T follicular helper cell (primary cell): ENCODE measurements at regions not wholly inside any gene's neighbourhood (a gene's known extent, or its start where the extent isn't known, plus 50 kb on each side); places are given as distances from the start of the nearest gene placed in this dataset.

ENCODE experiments used
- DNase-seq: peaks from one replicate; pipeline ENCODE4 v3.0.0-alpha.2; 2020; ENCODE audit warnings: low read depth

DNA sequence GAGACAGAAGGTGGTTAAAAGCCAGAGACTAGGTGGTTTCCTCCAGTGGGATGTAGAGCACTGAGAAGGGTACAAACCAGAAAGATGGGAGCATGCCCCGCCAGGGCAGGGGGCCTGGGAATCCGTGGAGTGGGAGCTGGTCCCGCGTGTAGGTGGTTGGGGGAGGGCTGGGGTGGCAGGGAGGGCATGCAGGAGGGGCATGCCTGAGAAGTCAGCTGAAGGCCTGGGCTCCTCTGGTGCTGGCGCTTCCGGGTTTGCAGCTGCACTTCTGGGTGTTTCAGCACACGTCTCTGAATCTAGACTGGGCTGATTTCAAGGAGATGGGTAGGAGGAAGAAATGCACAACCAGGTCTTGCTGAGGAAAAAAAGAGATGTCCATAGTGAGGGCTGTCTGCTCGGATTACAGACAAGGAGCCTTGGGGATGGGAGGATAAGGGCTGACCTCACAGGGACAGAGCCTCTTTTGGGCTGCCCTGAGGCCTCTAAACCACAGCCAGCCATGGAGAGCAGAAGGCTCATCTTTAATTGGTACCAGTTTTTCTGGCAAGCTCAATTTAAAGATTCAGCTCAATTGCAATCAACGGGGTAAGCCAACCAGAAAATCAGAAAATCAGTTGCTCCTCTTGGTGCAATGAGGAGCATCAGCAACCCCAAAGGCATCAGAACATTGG, 151.9 kb downstream of the FAM43A start:
- no peak for DNase-seq

DNA sequence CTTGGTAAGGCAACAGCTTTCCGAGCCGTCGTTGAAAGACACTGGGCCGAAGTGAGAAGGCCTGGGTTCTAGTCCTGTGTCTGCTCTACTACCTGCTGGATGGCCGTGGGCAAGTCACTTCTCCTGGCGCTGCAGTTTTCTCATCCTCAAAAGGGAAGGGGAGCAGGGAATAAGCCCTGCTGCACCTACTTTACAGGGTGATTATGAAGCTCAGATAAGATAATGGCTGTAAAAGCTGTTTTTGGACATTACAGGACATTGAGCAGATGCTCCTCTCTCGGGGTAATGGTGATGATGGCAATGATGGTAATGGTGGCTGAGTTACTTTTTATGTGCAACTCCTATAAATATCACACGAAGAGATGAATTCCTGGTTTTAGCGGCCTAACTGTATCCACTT, 152.6 kb downstream of the FAM43A start:
- DNase-seq: no peak

DNA sequence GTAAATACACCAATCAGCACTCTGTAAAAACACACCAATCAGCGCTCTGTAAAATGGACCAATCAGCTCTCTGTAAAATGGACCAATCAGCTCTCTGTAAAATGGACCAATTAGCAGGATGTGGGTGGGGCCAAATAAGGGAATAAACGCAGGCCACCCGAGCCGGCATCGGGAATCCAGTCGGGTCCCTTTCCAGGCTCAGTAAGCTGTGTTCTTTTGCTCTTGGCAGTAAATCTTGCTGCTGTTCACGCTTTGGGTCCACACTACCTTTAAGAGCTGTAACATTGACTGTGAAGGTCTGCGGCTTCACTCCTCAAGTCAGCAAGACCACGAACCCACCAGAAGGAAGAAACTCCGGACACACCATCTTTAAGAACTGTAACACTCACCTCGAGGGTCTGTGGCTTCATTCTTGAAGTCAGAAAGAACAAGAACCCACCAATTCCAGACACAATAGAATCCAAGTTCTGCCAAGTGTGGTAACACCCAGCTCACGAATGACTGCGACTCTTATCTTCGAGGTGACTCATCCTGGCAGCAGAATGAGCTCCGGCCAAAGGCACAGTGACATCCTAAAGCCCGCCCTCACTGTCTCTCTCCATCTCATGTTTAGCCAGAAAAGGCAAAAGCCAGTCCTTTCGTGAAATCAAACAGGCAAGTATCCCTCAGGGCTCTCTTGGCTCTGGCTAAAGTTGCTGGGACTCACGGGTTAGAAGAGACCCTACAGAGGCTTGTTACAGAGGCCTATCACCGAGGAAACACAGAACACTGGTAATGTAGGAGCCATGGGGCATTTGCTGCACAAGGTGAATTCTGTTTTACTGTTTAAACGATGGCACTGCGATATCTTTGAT, 155.2 kb downstream of the FAM43A start:
- no peak for DNase-seq

GRCh38 chr3:194841515-194841841, 155.8 kb downstream of the FAM43A start:
- no peak for DNase-seq

DNA sequence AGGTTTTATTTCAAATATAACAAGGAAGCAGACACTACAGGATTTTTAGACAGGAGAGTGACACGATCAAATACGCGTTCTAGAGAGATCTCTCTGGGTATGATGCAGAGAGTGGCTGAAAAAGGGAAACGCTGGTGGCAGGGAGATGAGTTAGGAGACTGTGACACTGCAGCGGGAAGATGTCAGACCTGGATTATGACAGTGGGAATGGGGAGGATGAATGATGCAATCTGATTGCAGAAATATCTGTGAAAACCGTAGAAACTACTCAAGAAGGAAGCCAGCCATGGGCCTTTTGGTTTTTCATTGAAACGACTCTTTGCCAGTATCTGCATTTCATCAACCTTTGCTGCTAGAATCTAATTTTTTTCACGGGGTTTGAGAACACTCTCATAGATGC, 157.9 kb downstream of the FAM43A start:
- DNase-seq: no peak

DNA sequence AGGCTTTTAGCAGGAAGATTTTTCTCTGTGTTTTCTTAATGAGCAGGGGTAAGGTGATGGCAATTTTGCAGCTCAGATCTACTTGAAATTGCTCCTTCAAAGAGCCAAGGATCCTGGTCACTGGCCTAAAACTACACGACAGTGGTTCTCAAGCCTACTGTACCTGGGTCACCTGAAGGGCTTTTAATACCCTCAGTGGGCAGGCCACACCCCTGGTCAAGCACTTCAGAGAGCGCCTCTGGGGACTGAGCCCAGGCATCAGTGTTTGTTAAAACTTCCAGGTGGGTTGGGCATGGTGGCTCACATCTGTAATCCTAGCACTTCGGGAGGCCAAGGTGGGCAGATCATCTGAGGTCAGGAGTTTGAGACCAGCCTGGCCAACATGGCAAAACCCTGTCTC, 158.4 kb downstream of the FAM43A start:
- DNase-seq: no peak

DNA sequence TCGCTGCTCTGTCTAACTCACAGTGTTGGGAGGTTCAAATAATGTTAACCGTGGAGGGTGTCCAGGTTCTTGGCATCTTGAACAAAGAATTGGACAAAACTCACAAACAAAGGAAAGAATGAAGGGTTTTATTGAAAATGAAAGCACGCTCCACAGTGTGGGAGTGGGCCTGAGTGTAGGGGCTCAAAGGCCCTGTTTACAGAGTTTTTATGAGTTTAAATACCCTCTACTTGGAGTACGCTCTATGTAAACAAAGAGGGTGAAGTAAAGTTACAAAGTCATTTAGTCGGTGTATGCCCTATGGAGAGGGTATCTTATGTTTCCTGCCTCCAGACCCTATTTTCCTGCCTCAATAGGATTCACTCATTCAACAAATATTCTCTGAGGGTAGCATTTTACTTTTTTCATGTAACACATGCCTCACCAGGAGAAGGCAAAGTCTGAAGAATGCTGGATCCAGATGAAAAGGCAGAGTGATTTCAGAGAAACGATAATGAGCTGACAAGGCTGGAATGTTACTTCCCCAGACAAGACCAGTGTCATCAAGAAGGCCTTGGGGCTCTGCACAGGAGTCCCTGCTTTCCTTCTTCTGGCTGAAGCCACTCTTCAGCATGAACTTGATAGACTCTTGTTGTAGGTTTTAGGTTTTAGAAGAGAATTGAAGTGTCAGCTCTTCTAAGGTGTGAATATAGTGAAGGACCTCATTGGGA, 163.6 kb downstream of the FAM43A start:
- DNase-seq: no peak

GRCh38 chr3:194851254-194851653, 165.6 kb downstream of the FAM43A start:
- DNase-seq: no peak

DNA sequence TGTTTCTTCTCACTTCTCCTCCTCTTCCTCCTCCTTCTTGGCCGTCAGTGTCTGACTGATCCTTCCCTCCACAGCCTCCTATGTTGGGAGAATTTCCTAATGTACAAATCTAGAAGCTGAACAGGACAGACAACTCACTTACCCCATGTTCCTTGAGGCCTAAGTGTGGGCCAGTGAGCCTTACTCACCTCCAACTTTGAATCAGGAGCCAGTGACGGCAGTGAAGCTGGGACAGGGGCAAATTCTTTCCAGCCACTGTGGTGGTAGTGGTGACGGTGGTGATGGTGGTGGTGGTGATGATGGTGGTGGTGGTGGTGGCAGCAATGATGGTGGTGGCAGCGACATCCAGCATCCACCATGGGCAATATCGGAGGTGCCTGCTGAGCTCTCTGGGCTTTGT, 166.3 kb downstream of the FAM43A start:
- DNase-seq: no peak

- DNase-seq: no peak
Measured at GRCh38 chr3:194852345-194852744, 166.7 kb downstream of the FAM43A start.

DNA sequence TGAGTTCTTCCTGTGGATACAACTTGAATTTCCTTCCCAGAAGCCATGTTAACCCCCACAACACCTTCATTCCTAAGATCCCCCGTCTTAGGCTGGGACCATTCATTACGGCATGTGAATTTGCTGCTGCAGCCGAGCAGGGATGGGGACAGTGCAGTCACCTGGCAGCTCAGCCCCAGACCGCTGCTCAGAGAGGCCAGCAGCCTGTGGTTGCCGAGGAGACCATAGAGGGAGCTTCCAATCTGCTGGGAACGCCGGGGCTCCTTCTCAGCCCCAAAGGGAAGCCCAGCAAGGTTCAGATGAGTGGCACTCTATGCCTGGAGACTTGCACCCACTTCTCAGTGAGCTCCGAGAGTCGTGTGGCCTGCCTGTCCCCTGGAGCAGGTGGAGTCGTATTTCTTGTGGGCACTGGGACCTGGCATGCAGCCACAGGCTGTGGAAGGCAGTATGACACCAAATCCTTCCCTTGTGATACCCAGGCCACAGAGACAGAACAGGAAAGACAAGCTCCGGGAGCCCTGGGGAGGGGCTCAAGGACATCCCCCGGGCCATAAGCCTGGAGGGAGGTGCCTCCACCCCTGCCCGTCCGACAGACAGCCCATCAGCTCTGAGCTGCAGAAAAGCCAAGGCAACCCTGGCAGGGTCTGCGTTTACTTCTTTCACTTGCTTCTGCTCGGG, 167.3 kb downstream of the FAM43A start:
- DNase-seq: no peak

DNA sequence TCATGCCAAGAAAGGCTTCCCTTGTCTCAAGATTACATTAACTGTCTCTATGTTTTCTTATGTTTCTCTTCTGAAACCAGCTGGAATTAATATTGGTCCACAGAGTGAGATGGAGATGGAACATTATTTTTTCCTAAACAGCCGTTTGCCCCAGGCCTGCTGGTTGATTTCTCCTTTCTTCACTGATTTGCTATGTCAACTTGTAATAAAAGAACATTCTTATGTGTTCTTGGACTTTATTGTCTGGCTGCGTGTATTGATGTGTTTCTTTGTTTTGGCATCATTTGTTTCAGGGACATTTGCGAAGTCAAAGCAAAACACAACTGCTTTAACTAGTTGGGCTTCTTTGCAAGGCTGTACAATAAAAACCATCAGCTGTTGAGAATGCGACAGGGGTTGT, 168.5 kb downstream of the FAM43A start:
- no peak for DNase-seq

DNA sequence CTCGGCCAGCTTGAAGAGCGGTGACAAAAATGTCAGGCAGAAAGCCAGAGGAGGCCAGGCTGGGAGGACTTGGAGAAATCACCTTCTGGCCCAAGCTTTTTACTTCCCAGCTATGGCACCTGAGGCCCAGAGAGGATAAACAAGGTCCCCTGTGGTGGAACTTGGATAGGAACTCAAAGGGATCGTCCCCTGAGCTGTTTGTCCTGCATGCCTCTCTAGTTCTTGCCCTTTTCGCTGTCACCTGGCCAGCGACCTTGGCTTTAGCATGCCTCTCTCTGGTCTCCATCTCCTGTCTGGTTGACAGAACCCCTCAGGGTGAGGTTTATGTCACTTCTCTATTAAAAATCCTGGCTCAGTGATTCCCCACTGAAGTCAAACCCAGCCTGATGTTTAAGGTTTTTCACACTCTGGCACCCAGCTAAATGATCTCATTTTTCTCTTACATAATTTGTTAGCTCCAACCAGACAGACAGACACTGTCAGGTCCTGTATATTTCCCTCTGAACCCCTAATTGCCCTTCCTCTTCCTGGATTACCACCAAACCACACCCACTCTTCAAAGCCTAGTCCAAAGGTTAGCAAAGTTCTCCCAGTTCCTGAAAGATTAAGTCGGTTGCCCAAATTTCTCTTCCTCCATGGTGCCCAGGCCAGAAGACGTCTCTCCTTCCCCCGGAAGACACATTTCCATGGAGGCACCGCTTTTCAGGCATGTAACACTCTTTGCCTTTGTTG, 169.1 kb downstream of the FAM43A start:
- DNase-seq: no peak

DNA sequence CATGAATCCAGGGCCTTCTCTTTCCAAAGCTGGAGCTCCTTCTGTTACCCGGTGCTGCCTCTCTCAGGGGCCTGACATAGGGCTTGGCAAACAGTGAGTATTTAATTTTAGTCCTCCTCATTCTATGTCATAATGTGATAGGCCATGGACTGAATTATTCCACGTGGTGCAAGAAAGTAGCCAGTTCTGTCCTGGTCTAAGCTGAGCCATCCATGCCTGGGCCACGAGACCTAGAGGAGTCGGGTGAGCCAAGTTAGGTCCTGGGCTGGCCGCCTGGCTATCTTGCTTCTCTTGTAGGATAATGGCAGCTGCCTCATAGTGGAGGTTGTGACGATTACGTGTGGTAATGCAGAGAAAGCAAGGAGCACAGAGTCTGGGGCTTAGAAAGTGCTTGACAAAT, 170.6 kb downstream of the FAM43A start:
- no peak for DNase-seq

DNA sequence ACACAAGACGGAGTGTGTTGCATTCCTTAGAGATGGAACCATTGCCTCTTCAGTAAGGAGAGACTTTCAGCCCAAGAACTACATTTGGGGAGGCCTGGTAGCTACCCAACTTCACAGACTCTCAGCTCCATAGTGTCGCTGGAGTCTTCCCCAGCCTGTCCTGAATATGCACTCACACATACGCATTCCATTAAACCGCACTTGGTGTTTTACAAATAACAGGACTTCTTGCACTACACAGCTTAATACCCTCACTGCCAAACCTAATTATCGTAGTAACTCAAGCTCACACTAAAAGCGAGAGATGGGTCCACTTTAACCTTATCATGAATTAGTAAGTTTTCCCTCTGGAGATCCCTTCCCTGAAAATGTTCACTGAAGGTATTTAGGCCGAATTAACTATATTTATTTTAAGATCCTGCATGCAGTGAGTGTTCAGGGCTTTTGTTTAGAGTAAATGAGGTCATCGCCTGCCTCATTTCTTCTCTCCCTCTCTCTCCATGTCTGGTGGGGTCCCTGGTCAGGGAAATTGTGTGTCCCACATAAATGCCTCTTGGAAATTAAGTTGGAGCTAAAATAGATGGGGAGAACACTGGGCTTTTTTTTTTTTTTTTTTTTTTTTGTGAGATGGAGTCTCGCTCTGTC, 171.9 kb downstream of the FAM43A start:
- no peak for DNase-seq

- DNase-seq: no peak
Measured at GRCh38 chr3:194858382-194858781, 172.7 kb downstream of the FAM43A start.

GRCh38 chr3:194860725-194861124, 175.0 kb downstream of the FAM43A start:
- DNase-seq: no peak

GRCh38 chr3:194861375-194861774, 175.7 kb downstream of the FAM43A start:
- no peak for DNase-seq

- DNase-seq: no peak
Measured at GRCh38 chr3:194865061-194865460, 179.4 kb downstream of the FAM43A start.

DNA sequence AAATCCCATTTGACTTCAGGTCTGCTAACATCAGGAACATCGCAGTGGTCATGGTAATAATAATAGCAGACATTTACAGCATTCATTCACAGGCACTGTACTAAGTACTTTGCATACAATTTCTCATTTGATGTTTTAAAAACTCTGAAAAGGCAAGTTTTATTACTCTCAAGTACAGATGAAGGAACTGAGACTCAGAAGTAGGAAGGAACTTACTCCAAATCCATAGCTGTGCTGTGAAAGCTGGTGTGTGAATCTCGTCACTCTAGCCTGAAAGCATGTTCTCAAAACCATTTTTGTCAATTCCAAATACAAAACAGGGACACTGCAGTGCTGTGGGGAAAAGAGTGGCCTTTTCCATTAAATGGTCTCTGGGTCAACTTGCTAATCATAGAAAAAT, 179.9 kb downstream of the FAM43A start:
- no peak for DNase-seq

DNA sequence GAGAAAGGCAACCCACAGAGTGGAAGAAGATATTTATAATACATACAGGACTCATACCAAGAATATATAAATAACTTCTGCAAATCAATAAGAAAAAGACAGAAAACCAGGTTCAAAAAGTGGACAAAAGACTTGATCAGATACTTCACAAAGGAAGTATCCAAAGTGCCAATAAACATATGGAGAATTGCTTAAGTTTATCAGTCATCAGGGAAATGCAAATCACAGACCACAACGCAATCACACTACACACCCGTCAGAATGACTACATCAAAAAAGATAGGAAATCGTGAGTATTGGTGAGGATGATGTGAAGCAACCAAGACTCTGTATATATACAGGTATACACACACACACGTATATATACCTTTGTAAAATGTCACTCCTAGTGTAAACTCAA, 180.6 kb downstream of the FAM43A start:
- no peak for DNase-seq
